RPMI7951 (cell line): ENCODE measurements at regions not wholly inside any gene's neighbourhood (a gene's known extent, or its start where the extent isn't known, plus 50 kb on each side); places are given as distances from the start of the nearest gene placed in this dataset.
A peak's percentile ranks its signal among the peaks of the same experiment; 100 is the strongest.
"Not testable (repeated sequence)": the region's sequence is repeated elsewhere in the genome, so short reads cannot be mapped to it uniquely, and the experiment has no call there.

Source experiments
- DNase-seq: peaks from one replicate; pipeline ENCODE4 v3.0.0-alpha.2; 2012; ENCODE audit warnings: low read depth

DNA sequence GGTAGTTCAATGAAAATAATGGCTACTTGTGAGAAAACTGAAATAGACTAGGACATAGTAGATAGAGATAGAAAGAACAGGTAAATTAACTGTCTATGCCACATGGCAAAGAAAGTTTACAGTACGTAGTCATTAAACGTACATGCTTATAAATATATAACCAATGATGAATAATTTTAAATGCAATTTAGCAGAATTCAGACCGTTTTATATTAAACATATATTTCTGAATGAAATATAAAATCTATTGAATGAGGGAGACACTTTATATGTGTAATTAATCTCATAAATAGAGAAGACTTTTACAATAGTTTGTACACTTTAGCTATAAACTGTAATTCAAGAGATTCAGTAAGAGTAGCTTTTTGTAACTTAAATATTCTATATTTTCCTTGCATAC, 124.4 kb upstream of the VPREB1 start:
- no peak for DNase-seq

DNA sequence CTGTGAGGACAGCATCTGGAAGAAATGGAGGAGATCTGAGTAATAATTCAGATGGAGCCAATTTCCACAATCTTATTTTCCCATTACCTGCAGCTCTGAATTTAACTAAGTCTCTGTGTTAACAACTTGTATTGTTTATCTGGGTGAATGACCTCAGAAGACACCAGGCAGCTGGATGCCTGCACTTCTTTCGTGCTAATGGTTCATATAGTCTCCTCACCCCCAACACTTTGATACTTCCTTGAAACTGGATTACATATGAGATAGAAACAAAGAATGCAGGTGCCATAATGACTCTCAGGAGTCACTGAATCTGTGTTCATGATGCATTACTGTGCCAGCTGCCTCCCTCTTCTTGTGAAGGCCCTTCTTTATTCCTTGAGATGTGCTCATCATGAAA, 125.6 kb upstream of the VPREB1 start:
- DNase-seq, result no peak

DNA sequence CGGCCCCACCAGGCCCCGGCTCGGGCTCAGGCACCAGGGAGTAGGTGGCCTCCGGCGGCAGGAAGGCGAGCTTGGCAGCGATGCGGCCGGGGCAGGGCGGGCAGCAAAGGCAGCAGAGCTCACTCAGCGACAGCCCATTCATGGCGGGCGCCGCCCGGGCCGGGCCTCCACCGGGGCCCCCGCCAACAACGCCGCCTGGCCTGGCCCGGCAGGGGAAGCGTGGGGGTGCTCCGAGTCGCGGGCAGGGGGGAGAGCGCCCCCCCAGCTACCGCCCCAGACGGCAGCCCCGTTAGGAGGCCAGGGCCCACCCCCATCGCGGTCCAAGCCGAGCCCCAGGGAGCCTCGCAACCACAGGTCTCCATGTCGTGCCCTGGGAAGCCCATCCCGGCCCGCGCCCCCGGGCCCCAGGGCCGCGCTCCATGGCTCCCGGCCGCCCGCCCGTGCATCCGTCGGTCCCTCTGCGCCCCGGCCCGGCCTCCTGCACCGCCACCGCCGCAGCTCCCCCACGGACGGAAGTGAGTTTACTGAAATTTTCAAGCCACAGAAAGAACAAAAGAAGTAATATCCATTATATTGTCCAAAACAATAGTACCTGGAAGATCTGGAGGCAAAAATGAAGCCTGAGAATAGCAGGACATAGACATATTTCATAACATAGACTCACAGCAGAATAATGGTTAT, 126.6 kb upstream of the VPREB1 start:
- DNase-seq, result not testable (repeated sequence)

DNA sequence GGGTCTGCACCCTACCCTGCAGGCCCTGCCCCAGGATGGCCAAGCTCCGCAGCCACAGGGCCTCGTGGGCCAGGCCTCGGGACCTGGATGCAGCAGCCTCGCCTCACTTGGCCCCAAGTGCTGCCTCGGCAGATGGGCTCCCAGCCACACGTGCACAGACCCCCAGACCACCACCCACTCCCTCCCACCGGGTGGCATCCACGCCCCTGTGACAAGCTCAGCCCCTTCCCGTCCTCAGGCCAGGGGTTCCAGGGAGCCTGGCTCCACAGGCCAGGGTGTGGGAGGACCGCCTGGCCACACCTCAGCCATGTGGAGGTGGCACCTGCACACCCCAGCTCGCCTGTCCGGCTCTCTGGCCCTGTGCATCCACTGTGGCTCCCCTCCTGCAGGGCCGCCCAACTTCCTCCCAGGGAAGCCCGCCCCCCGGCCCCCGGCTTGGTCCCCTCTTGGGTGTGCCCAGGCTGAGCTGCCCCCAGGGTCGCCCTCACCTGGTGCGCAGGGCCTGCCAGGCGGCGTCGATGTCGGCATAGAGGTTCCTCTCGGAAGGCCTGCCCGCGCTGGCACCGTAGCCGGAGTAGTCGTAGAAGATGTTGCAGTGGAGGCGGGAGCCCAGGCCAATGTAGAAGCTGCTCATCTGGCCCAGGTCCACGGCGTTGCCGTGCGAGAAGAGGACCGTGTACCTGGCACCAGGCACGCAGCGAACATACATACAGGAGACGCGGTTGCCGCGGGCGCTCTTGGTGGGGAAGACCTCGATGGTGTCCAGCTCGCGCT, 127.4 kb upstream of the VPREB1 start:
- not testable (repeated sequence) for DNase-seq

GRCh38 chr22:22113701-22114100, 130.9 kb upstream of the VPREB1 start:
- no peak for DNase-seq

- no peak for DNase-seq
Observed at GRCh38 chr22:22112533-22113294, 130.1 kb upstream of the TOP3B start.

DNA sequence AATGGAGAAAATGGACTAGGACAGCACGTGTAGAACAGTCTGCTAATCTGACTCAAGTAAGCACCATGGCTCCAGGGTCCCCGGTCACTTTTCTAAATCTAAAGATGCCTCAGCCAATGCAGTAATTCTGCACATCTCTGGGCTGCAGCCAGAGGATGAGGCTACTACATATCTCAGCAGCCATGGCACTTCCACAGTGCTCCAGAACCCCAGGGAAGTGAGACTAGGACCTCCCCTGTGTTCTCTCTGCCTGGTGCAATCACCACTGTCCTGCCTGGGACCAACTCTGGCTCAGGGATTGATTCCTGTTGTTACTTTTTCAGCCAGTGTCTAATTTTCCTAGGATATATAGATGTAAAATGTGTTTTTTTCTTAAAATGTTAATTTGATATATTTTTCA, 129.4 kb upstream of the TOP3B start:
- no peak for DNase-seq

DNA sequence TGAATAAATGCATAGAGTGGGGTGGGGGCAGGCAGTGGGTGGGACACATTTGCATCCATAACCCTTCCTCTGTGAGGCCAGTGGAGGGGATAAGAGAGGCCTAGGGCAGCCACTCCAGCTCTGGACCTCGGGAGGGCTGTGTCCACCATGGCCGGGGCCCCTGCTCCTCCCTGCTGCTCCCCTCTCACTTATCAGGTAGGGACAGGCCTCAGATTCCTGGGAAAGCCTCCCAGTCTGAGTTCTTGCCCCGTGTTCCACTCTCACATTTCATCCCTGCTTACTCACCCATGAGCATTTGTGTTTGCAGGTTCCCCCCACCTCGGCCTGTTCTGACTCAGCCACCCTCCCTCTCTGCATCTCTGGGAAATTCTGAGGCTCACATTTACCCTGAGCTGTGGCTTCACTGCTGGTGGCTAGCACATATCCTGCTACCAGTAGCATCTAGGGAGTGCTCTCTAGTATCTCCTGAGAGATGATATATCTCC, 128.7 kb upstream of the TOP3B start:
- peak; percentile 35 for DNase-seq

DNA sequence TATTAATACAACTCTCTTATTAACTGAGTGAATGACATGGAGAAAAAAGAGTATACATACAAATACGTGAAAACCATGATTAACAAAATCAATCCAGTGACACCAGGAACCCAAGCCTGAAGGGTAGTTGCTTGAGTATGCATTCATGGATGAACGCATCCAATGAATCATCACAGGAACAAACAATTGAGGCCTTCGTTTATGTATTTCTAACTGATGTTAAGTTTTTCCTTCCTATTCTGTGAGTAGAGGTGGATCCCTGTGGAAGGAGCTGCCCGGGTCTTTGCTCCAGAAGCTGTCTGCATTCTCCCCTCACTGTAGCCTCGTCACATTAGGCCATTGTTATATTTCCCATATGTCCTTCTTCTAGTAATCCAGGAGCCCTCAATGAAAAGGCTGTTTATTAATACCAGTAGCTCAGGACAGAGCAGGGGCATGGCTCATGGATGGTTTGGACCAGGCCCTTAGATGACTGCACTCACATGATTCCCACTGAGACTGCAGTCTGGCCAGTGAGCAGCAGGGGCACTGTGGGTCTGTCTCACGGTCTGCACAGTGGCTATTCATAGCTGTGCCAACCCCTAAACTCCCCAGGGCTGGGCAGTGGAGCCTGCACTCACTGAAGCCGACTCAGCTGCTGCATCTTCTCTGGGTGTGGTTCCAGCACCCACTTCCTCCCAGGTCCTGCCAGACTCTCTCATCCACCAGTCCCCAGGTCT, 128.1 kb upstream of the TOP3B start:
- DNase-seq, result peak; percentile 49

- no peak for DNase-seq
Observed at GRCh38 chr22:22109693-22110466, 127.3 kb upstream of the TOP3B start.

DNA sequence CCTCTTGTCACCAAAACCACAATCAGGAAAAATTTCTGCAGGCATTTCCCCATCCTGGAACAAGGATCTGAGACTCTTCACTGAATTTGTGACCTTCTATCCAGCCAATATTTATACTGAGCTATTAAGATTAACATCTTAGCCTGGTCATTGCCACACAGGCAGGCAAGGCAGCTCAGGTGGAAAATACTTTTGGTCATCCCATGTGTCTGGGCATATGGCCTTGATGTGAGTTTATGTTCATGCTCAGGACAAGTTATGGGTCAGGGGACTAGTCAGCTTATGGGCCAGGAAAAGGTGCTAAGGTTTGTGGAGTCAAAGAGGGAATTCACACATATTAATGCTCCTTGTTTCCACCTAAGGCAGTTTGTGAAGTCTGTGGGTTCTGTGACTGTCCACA, 124.3 kb upstream of the TOP3B start:
- DNase-seq, result no peak

GRCh38 chr22:22105364-22105763, 122.8 kb upstream of the TOP3B start:
- no peak for DNase-seq

DNA sequence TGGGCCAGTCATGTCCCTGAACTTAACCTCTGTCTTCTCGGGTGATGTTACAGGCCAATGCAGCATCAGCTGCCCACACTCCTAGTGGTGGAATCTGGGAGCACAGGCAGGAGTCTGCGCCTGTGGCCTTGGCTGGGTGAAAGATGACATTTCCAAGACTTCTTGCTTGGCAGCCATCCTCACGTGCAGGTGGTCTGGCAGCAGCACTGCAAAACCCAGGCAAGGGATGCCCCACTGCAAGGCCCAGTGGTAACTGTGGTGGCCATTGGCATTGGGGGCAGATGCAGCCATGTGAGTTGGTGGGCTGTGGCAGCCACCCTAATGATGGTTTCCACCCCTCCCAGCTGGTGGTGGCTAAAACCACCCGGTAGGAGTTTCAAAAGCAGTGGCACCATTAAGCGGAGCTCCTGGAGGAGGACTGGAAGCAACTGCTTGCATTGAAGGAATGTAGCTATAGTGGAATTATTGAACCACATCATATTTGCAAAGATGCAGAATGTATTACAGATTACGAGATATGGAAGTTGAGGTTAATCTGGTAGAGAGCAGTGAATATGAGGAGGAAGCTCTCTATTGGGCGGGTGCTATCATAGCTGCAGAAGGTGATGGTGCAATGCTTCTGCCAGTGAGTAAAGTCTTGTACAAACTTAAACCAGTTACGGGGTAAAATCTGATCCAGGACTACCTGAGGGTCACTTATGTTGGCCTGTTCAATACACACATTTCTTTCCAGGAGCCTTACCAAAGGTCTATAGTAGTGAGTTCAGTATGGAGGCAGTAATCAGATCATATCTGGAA, 120.7 kb upstream of the TOP3B start:
- no peak for DNase-seq

- no peak for DNase-seq
Observed at GRCh38 chr22:22099833-22100812, 117.5 kb upstream of the TOP3B start.

DNA sequence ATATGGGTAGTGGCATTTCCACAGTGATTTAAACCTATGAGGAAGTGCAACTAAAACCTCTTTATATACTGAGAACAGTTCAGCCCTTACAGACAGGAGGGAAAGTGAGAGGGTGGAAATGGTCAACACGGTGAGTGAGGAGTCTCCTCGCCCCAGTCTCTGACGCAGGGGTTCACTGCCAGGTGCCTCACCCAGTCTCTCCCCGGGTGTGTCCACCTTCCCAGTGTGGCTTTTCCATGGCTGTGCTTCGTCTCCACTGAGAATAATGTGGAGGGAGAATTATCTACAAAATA, 116.6 kb upstream of the TOP3B start:
- DNase-seq, result no peak

DNA sequence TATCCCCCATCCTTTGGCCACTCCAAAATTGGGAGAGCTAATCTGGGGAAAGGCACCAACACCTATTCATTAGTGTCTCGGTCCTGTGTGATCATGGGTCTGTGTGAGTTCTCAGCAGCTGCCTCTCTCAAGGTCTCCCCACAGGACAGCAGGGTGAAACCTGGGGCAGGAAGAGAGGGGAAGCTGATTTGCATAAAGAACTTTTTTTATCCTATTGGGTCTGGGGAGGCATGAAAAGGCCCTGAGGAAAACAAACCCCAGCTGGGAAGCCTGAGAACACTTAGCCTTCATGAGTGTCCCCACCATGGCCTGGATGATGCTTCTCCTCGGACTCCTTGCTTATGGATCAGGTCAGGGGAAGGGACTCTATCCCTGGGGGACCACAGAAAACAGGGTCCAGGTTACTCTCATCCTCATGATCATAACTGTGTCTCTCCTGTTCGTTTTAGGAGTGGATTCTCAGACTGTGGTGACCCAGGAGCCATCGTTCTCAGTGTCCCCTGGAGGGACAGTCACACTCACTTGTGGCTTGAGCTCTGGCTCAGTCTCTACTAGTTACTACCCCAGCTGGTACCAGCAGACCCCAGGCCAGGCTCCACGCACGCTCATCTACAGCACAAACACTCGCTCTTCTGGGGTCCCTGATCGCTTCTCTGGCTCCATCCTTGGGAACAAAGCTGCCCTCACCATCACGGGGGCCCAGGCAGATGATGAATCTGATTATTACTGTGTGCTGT, 116.0 kb upstream of the TOP3B start:
- no peak for DNase-seq

- DNase-seq, result no peak
Observed at GRCh38 chr22:22097727-22098228, 115.2 kb upstream of the TOP3B start.

DNA sequence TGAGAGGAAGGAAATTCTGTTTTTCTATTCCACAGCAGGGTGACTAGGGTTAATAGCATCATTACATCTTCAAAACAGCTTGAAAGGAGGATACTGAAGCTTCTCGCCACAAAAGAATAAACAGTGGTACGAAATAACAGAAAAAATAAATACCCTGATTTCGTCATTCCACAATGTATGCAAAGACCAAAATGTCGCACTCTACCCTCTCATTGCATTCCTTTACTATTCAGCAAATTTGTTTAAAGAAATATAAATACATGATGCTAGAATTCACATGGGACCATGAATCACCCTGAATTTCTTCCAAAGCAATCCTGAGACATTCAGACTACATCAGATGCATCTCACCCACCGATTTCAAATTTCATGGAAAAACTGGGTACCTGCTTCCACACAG, 112.3 kb upstream of the TOP3B start:
- no peak for DNase-seq
